GM18870 (cell line): ENCODE measurements at regions not wholly inside any gene's neighbourhood (a gene's known extent, or its start where the extent isn't known, plus 50 kb on each side); places are given as distances from the start of the nearest gene placed in this dataset.

Experiments
- ATAC-seq: cut with Tn5 transposase; IDR thresholded peaks from one replicate; pipeline ENCODE4 v1.9.1; 2021; ENCODE audit warnings: moderate library complexity; ENCODE audit not compliant: unreplicated experiment

GRCh38 chr21:35940074-35940927 lies 120.0 kb downstream of the SETD4 start:
- ATAC-seq = no peak

- ATAC-seq = no peak
These were observed 121.9 kb downstream of the SETD4 start for GRCh38 chr21:35938446-35938845.

GRCh38 chr21:35933466-35933865 lies 126.9 kb downstream of the SETD4 start:
- ATAC-seq = no peak

GRCh38 chr21:35932232-35932911 lies 128.0 kb downstream of the SETD4 start:
- no peak for ATAC-seq

- no peak for ATAC-seq
These were observed 130.4 kb downstream of the SETD4 start for GRCh38 chr21:35929901-35930300.

GRCh38 chr21:35927262-35927661 lies 133.1 kb downstream of the SETD4 start:
- ATAC-seq = no peak

- ATAC-seq = no peak
These were observed 134.2 kb downstream of the SETD4 start for GRCh38 chr21:35926003-35926740.

GRCh38 chr21:35925497-35925896 lies 134.8 kb downstream of the SETD4 start:
- ATAC-seq = no peak

- no peak for ATAC-seq
These were observed 135.5 kb downstream of the SETD4 start for GRCh38 chr21:35924714-35925301.

- no peak for ATAC-seq
These were observed 136.4 kb downstream of the SETD4 start for GRCh38 chr21:35923971-35924370.

- no peak for ATAC-seq
These were observed 137.7 kb downstream of the SETD4 start for GRCh38 chr21:35922618-35923017.

GRCh38 chr21:35921471-35921870 lies 138.9 kb downstream of the SETD4 start:
- ATAC-seq = no peak

GRCh38 chr21:35920436-35920835 lies 139.9 kb downstream of the SETD4 start:
- no peak for ATAC-seq

GRCh38 chr21:35915030-35915429 lies 145.3 kb downstream of the SETD4 start:
- no peak for ATAC-seq

GRCh38 chr21:35911412-35912191 lies 148.7 kb downstream of the SETD4 start:
- no peak for ATAC-seq

GRCh38 chr21:35909456-35910223 lies 150.7 kb downstream of the SETD4 start:
- ATAC-seq = no peak

GRCh38 chr21:35908311-35909078 lies 151.8 kb downstream of the SETD4 start:
- ATAC-seq = no peak

GRCh38 chr21:35906586-35906985 lies 153.7 kb downstream of the SETD4 start:
- no peak for ATAC-seq

GRCh38 chr21:35905963-35906345 lies 154.4 kb downstream of the SETD4 start:
- ATAC-seq = no peak
